ENCODE measurements at regions not wholly inside any gene's neighbourhood (a gene's known extent, or its start where the extent isn't known, plus 50 kb on each side); places are given as distances from the start of the nearest gene placed in this dataset.

GRCh38 chr3:15882577-15882976 lies 84.8 kb upstream of the ANKRD28 start:
- no peak for DNase-seq (ENCODE audit: low read depth)
- Histone ChIP-seq H3K4me3 (ENCODE audit: low read depth, low read length) (no peak overlapping the region), H3K27me3 (ENCODE audit: control insufficient read depth, insufficient read depth, low read length) (no peaks in the 10 kb centered on the region), H3K36me3 (ENCODE audit: control insufficient read depth, insufficient read depth, low read length) (no peaks in the 10 kb centered on the region)
- no peak for TF ChIP-seq CTCF (IDR thresholded peaks at IDR 0.05; ENCODE audit: insufficient read depth, low read length, poor library complexity, severe bottlenecking)

- no peak overlapping the region for H3K4me3 ChIP-seq (ENCODE audit: low read depth, low read length)
- TF ChIP-seq CTCF (IDR thresholded peaks at IDR 0.05; ENCODE audit: insufficient read depth, low read length, poor library complexity, severe bottlenecking): no peak
Measured at GRCh38 chr3:15884132-15884531, 86.4 kb upstream of the ANKRD28 start.

GRCh38 chr3:15886521-15886920 lies 88.7 kb upstream of the ANKRD28 start:
- no peak for TF ChIP-seq CTCF (IDR thresholded peaks at IDR 0.05; ENCODE audit: insufficient read depth, low read length, poor library complexity, severe bottlenecking)
- no peaks in the 10 kb centered on the region for H3K36me3 ChIP-seq (ENCODE audit: control insufficient read depth, insufficient read depth, low read length)
- no peak for DNase-seq (ENCODE audit: low read depth)
- H3K4me3 ChIP-seq (ENCODE audit: low read depth, low read length): no peak overlapping the region
- no peaks in the 10 kb centered on the region for H3K27me3 ChIP-seq (ENCODE audit: control insufficient read depth, insufficient read depth, low read length)

More at GRCh38 chr3:15884132-15884531, 86.4 kb upstream of the ANKRD28 start:
- H3K27me3 ChIP-seq (ENCODE audit: control insufficient read depth, insufficient read depth, low read length): no peaks in the 10 kb centered on the region
- no peaks in the 10 kb centered on the region for H3K36me3 ChIP-seq (ENCODE audit: control insufficient read depth, insufficient read depth, low read length)
- DNase-seq (ENCODE audit: low read depth): no peak

- H3K27me3 ChIP-seq (ENCODE audit: control insufficient read depth, insufficient read depth, low read length): no peaks in the 10 kb centered on the region
- no peak for TF ChIP-seq CTCF (IDR thresholded peaks at IDR 0.05; ENCODE audit: insufficient read depth, low read length, poor library complexity, severe bottlenecking)
- H3K4me3 ChIP-seq (ENCODE audit: low read depth, low read length): no peak overlapping the region
- H3K36me3 ChIP-seq (ENCODE audit: control insufficient read depth, insufficient read depth, low read length): no peaks in the 10 kb centered on the region
- DNase-seq (ENCODE audit: low read depth): no peak
Measured at GRCh38 chr3:15887261-15887660, 89.5 kb upstream of the ANKRD28 start.

- H3K27me3 ChIP-seq (ENCODE audit: control insufficient read depth, insufficient read depth, low read length): no peaks in the 10 kb centered on the region
- no peak for TF ChIP-seq CTCF (IDR thresholded peaks at IDR 0.05; ENCODE audit: insufficient read depth, low read length, poor library complexity, severe bottlenecking)
- no peaks in the 10 kb centered on the region for H3K36me3 ChIP-seq (ENCODE audit: control insufficient read depth, insufficient read depth, low read length)
- DNase-seq (ENCODE audit: low read depth): no peak
- no peak overlapping the region for H3K4me3 ChIP-seq (ENCODE audit: low read depth, low read length)
Measured at GRCh38 chr3:15889936-15890335, 92.2 kb upstream of the ANKRD28 start.
